ELF-1 (cell line): ENCODE measurements at regions not wholly inside any gene's neighbourhood (a gene's known extent, or its start where the extent isn't known, plus 50 kb on each side); places are given as distances from the start of the nearest gene placed in this dataset.

Experiments
- DNase-seq: peaks from one replicate; pipeline ENCODE4 v3.0.0-alpha.2; 2016; ENCODE audit warnings: low read depth, low spot score

- no peak for DNase-seq
Measured at GRCh38 chr20:39333211-39333610, 371.1 kb downstream of the DHX35 start.

- DNase-seq: no peak
Measured at GRCh38 chr20:39328347-39328746, 366.2 kb downstream of the DHX35 start.

GRCh38 chr20:39326050-39326449 is 363.9 kb downstream of the DHX35 start:
- no peak for DNase-seq

GRCh38 chr20:39318911-39319310 is 356.8 kb downstream of the DHX35 start:
- DNase-seq: no peak

- DNase-seq: no peak
Measured at GRCh38 chr20:39312676-39313075, 350.5 kb downstream of the DHX35 start.

GRCh38 chr20:39311851-39312506 is 349.8 kb downstream of the DHX35 start:
- DNase-seq: no peak

GRCh38 chr20:39310363-39310995 is 348.3 kb downstream of the DHX35 start:
- DNase-seq: no peak

GRCh38 chr20:39309458-39309857 is 347.3 kb downstream of the DHX35 start:
- no peak for DNase-seq

- no peak for DNase-seq
Measured at GRCh38 chr20:39302312-39302711, 340.2 kb downstream of the DHX35 start.

GRCh38 chr20:39299783-39300182 is 337.6 kb downstream of the DHX35 start:
- no peak for DNase-seq

- no peak for DNase-seq
Measured at GRCh38 chr20:39298571-39299506, 336.7 kb downstream of the DHX35 start.

- no peak for DNase-seq
Measured at GRCh38 chr20:39298121-39298520, 336.0 kb downstream of the DHX35 start.

GRCh38 chr20:39295301-39295700 is 333.2 kb downstream of the DHX35 start:
- DNase-seq: no peak

GRCh38 chr20:39294137-39294725 is 332.1 kb downstream of the DHX35 start:
- peak; percentile 15 for DNase-seq

GRCh38 chr20:39292193-39292736 is 330.1 kb downstream of the DHX35 start:
- DNase-seq: no peak

- DNase-seq: no peak
Measured at GRCh38 chr20:39291301-39291700, 329.2 kb downstream of the DHX35 start.

GRCh38 chr20:39290575-39290974 is 328.4 kb downstream of the DHX35 start:
- DNase-seq: peak; percentile 59

GRCh38 chr20:39289831-39290230 is 327.7 kb downstream of the DHX35 start:
- DNase-seq: peak; percentile 67

- peak; percentile 71 for DNase-seq
Measured at GRCh38 chr20:39289316-39289715, 327.2 kb downstream of the DHX35 start.

GRCh38 chr20:39283464-39283863 is 321.3 kb downstream of the DHX35 start:
- DNase-seq: no peak

- DNase-seq: peak; percentile 77
Measured at GRCh38 chr20:39282619-39283092, 320.5 kb downstream of the DHX35 start.

GRCh38 chr20:39280875-39281274 is 318.7 kb downstream of the DHX35 start:
- DNase-seq: no peak
